K562 (cell line): ENCODE measurements at regions not wholly inside any gene's neighbourhood (a gene's known extent, or its start where the extent isn't known, plus 50 kb on each side); places are given as distances from the start of the nearest gene placed in this dataset.

Experiments used
- CTCF ChIP-seq, 3 experiments: IDR thresholded peaks in 2 of 3; conservative IDR thresholded peaks in 1 of 3; 2 replicates each; pipeline ENCODE4 v1.5.1; 2011 to 2012; ENCODE audit warnings: low read length in 3 of 3, mild to moderate bottlenecking in 3 of 3, control low read depth in 2 of 3, improper control_type of control experiment in 1 of 3, inconsistent platforms in 1 of 3, low read depth in 1 of 3, mixed read lengths in 1 of 3, moderate library complexity in 1 of 3; ENCODE audit not compliant: insufficient read depth in 2 of 3
- EZH2 ChIP-seq: IDR thresholded peaks from 2 replicates; pipeline ENCODE4 v1.6.1; 2012; ENCODE audit warnings: low read depth, mild to moderate bottlenecking, inconsistent platforms, low read length, borderline replicate concordance
- FOS ChIP-seq: IDR thresholded peaks from 3 replicates; pipeline ENCODE4 v1.6.1; 2011; ENCODE audit not compliant: insufficient read length; ENCODE audit errors: extremely low read depth
- GABPA ChIP-seq: fragments of 200-800 bp; sonication (Bioruptor generic); conservative IDR thresholded peaks from 2 replicates; pipeline ENCODE4 v1.6.1; 2016; ENCODE audit warnings: low read depth, missing genetic modification characterization, missing compliant biosample characterization
- GTF2B ChIP-seq: IDR thresholded peaks from 2 replicates; pipeline ENCODE4 v1.6.1; 2011; ENCODE audit not compliant: insufficient read length; ENCODE audit errors: extremely low read depth
- GTF2E2 ChIP-seq: fragments of 200-800 bp; sonication (Bioruptor generic); IDR thresholded peaks from 2 replicates; pipeline ENCODE4 v1.6.1; 2016; ENCODE audit warnings: missing genetic modification characterization, missing compliant biosample characterization
- HDAC6 ChIP-seq: IDR thresholded peaks from 2 replicates; pipeline ENCODE4 v1.6.1; 2012; ENCODE audit warnings: low read depth, mild to moderate bottlenecking, control low read depth, inconsistent platforms, low read length, moderate library complexity
- NRF1 ChIP-seq, 2 experiments: fragments of 450-650 bp; IDR thresholded peaks in 1 of 2; conservative IDR thresholded peaks in 1 of 2; 2 replicates each; pipeline ENCODE4 v1.6.1; 2014; ENCODE audit warnings: mild to moderate bottlenecking in 2 of 2
- POLR2A ChIP-seq: fragments of 450-650 bp; conservative IDR thresholded peaks from 2 replicates; pipeline ENCODE4 v1.6.1; 2016
- SNAPC5 ChIP-seq: fragments of 250-450 bp; sonication (Bioruptor Pico); IDR thresholded peaks from 2 replicates; pipeline ENCODE4 v1.8.0; 2021; ENCODE audit warnings: moderate library complexity, mild to moderate bottlenecking, inconsistent platforms
- SP1 ChIP-seq: sonication (generic); formaldehyde crosslinking; IDR thresholded peaks from 2 replicates; pipeline ENCODE4 v1.8.1; 2022; ENCODE audit warnings: mild to moderate bottlenecking, missing genetic modification reagents
- ZSCAN29 ChIP-seq: fragments of 450-650 bp; IDR thresholded peaks from 2 replicates; pipeline ENCODE4 v1.6.1; 2017
- TF ChIP-seq, protein P1 (sequence below): fragments of 450-650 bp; IDR thresholded peaks from 2 replicates; pipeline ENCODE4 v1.6.1; 2016; ENCODE audit warnings: mild to moderate bottlenecking

- TF ChIP-seq GTF2B (no peak), HDAC6 (no peak), POLR2A (no peak), EZH2 (no peak), FOS (no peak), SNAPC5 (CRISPR knock-in tag) (no peak), CTCF (IDR thresholded peaks at IDR 0.05 in 2 of 3, conservative IDR thresholded peaks at IDR 0.05 in 1 of 3; ENCODE audit: insufficient read depth in 2 of 3, low read depth in 1 of 3, low read length in 3 of 3) (no peak), ZSCAN29 (no peak), SP1 (CRISPR knock-in tag) (no peak), NRF1 (conservative IDR thresholded peaks at IDR 0.05 in 1 of 2, IDR thresholded peaks at IDR 0.05 in 1 of 2) (no peak), GABPA (tag) (no peak), GTF2E2 (no peak)
- TF ChIP-seq, protein P1, sequence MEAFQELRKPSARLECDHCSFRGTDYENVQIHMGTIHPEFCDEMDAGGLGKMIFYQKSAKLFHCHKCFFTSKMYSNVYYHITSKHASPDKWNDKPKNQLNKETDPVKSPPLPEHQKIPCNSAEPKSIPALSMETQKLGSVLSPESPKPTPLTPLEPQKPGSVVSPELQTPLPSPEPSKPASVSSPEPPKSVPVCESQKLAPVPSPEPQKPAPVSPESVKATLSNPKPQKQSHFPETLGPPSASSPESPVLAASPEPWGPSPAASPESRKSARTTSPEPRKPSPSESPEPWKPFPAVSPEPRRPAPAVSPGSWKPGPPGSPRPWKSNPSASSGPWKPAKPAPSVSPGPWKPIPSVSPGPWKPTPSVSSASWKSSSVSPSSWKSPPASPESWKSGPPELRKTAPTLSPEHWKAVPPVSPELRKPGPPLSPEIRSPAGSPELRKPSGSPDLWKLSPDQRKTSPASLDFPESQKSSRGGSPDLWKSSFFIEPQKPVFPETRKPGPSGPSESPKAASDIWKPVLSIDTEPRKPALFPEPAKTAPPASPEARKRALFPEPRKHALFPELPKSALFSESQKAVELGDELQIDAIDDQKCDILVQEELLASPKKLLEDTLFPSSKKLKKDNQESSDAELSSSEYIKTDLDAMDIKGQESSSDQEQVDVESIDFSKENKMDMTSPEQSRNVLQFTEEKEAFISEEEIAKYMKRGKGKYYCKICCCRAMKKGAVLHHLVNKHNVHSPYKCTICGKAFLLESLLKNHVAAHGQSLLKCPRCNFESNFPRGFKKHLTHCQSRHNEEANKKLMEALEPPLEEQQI = no peak
Observed at GRCh38 chr9:1637401-1637800, 377.7 kb upstream of the SMARCA2 start.
